NCI-H1417 (cell line): ENCODE measurements at regions not wholly inside any gene's neighbourhood (a gene's known extent, or its start where the extent isn't known, plus 50 kb on each side); places are given as distances from the start of the nearest gene placed in this dataset.

Source experiments
- DNase-seq, 3 experiments: peaks; one replicate each; lab custom pipeline; 2025; lab: John Stamatoyannopoulos, UW

GRCh38 chr15:93646193-93646592, 557.2 kb upstream of the RGMA start:
- DNase-seq = no peak

- no peak for DNase-seq
Observed at GRCh38 chr15:93645594-93645993, 556.6 kb upstream of the RGMA start.

- DNase-seq = no peak
Observed at GRCh38 chr15:93644595-93644994, 555.6 kb upstream of the RGMA start.

GRCh38 chr15:93640411-93640962, 551.5 kb upstream of the RGMA start:
- no peak for DNase-seq

GRCh38 chr15:93631958-93632618, 543.1 kb upstream of the RGMA start:
- no peak for DNase-seq

- no peak for DNase-seq
Observed at GRCh38 chr15:93619597-93619996, 530.6 kb upstream of the RGMA start.

- peak in 1 of 3 experiments; percentile 12 for DNase-seq
Observed at GRCh38 chr15:93617443-93617842, 528.4 kb upstream of the RGMA start.

- no peak for DNase-seq
Observed at GRCh38 chr15:93614386-93615104, 525.5 kb upstream of the RGMA start.

- no peak for DNase-seq
Observed at GRCh38 chr15:93613386-93613785, 524.4 kb upstream of the RGMA start.

- DNase-seq = no peak
Observed at GRCh38 chr15:93612953-93613352, 523.9 kb upstream of the RGMA start.

GRCh38 chr15:93610944-93611343, 521.9 kb upstream of the RGMA start:
- DNase-seq = no peak

GRCh38 chr15:93608643-93609148, 519.7 kb upstream of the RGMA start:
- no peak for DNase-seq

- no peak for DNase-seq
Observed at GRCh38 chr15:93603550-93603949, 514.5 kb upstream of the RGMA start.

GRCh38 chr15:93587059-93587521, 498.1 kb upstream of the RGMA start:
- DNase-seq = peak in 1 of 3 experiments; percentile 29

- DNase-seq = no peak
Observed at GRCh38 chr15:93585012-93585411, 496.0 kb upstream of the RGMA start.

- DNase-seq = no peak
Observed at GRCh38 chr15:93583968-93584367, 495.0 kb upstream of the RGMA start.

- no peak for DNase-seq
Observed at GRCh38 chr15:93583552-93583951, 494.5 kb upstream of the RGMA start.

- DNase-seq = no peak
Observed at GRCh38 chr15:93570527-93570926, 481.5 kb upstream of the RGMA start.

- DNase-seq = peak in 1 of 3 experiments; percentile 14
Observed at GRCh38 chr15:93566762-93567161, 477.8 kb upstream of the RGMA start.

GRCh38 chr15:93565201-93565600, 476.2 kb upstream of the RGMA start:
- no peak for DNase-seq

GRCh38 chr15:93563218-93563617, 474.2 kb upstream of the RGMA start:
- no peak for DNase-seq

GRCh38 chr15:93562395-93563123, 473.5 kb upstream of the RGMA start:
- no peak for DNase-seq
